HTR-8/SVneo (cell line): ENCODE measurements at regions not wholly inside any gene's neighbourhood (a gene's known extent, or its start where the extent isn't known, plus 50 kb on each side); places are given as distances from the start of the nearest gene placed in this dataset.

Source experiments
- DNase-seq: peaks from one replicate; pipeline ENCODE4 v3.0.0; 2011; ENCODE audit warnings: low spot score, mixed read lengths; ENCODE audit not compliant: insufficient read length
- FAIRE-seq: peaks from 2 replicates; lab custom pipeline; 2011; peaks lifted over from hg19 to GRCh38; lab: Jason Lieb, UNC

GRCh38 chr14:53824061-53824460 is 132.6 kb downstream of the BMP4 start:
- FAIRE-seq (no peak), DNase-seq (no peak)

- DNase-seq: no peak
- FAIRE-seq: no peak
These were observed 142.2 kb downstream of the BMP4 start for GRCh38 chr14:53814392-53814791.

- no peak for DNase-seq
These were observed 146.4 kb downstream of the BMP4 start for GRCh38 chr14:53810221-53810620.

GRCh38 chr14:53808042-53808441 is 148.6 kb downstream of the BMP4 start:
- FAIRE-seq: peak; percentile 9
- DNase-seq: no peak

More at GRCh38 chr14:53810221-53810620, 146.4 kb downstream of the BMP4 start:
- FAIRE-seq: no peak

GRCh38 chr14:53807542-53807941 is 149.1 kb downstream of the BMP4 start:
- DNase-seq (no peak), FAIRE-seq (no peak)

GRCh38 chr14:53807108-53807507 is 149.5 kb downstream of the BMP4 start:
- DNase-seq: no peak
- no peak for FAIRE-seq

GRCh38 chr14:53796734-53797133 is 159.9 kb downstream of the BMP4 start:
- DNase-seq (no peak), FAIRE-seq (peak; percentile 42)

GRCh38 chr14:53793790-53794505 is 162.7 kb downstream of the BMP4 start:
- FAIRE-seq: peak; percentile 46
- no peak for DNase-seq

- no peak for FAIRE-seq
- DNase-seq: no peak
These were observed 163.7 kb downstream of the BMP4 start for GRCh38 chr14:53792909-53793308.

- peak; percentile 71 for FAIRE-seq
These were observed 165.7 kb downstream of the BMP4 start for GRCh38 chr14:53790731-53791500.

GRCh38 chr14:53788566-53788965 is 168.1 kb downstream of the BMP4 start:
- DNase-seq: no peak
- FAIRE-seq: no peak

More at GRCh38 chr14:53790731-53791500, 165.7 kb downstream of the BMP4 start:
- DNase-seq: no peak

- DNase-seq (no peak), FAIRE-seq (no peak)
These were observed 170.6 kb downstream of the BMP4 start for GRCh38 chr14:53786045-53786444.

GRCh38 chr14:53784688-53785087 is 171.9 kb downstream of the BMP4 start:
- no peak for FAIRE-seq
- no peak for DNase-seq

- peak; percentile 66 for FAIRE-seq
These were observed 173.4 kb downstream of the BMP4 start for GRCh38 chr14:53783256-53783655.

GRCh38 chr14:53780051-53780555 is 176.5 kb downstream of the BMP4 start:
- DNase-seq (no peak), FAIRE-seq (no peak)

More at GRCh38 chr14:53783256-53783655, 173.4 kb downstream of the BMP4 start:
- DNase-seq: no peak

- no peak for FAIRE-seq
- no peak for DNase-seq
These were observed 177.3 kb downstream of the BMP4 start for GRCh38 chr14:53779301-53779700.

- DNase-seq (no peak), FAIRE-seq (peak; percentile 44)
These were observed 178.4 kb downstream of the BMP4 start for GRCh38 chr14:53778263-53778662.

GRCh38 chr14:53772936-53773335 is 183.7 kb downstream of the BMP4 start:
- DNase-seq (no peak), FAIRE-seq (peak; percentile 57)

- DNase-seq (no peak), FAIRE-seq (no peak)
These were observed 189.1 kb downstream of the BMP4 start for GRCh38 chr14:53767566-53767965.

GRCh38 chr14:53766601-53767000 is 190.0 kb downstream of the BMP4 start:
- DNase-seq: no peak
- FAIRE-seq: no peak

GRCh38 chr14:53766106-53766505 is 190.5 kb downstream of the BMP4 start:
- DNase-seq: no peak
- FAIRE-seq: peak; percentile 86
